ENCODE measurements at regions not wholly inside any gene's neighbourhood (a gene's known extent, or its start where the extent isn't known, plus 50 kb on each side); places are given as distances from the start of the nearest gene placed in this dataset.
A peak's percentile ranks its signal among the peaks of the same experiment; 100 is the strongest.

- ATAC-seq (ENCODE audit: low read depth) (no peak), DNase-seq (ENCODE audit: low spot score) (no peak)
- TF ChIP-seq, protein P1, sequence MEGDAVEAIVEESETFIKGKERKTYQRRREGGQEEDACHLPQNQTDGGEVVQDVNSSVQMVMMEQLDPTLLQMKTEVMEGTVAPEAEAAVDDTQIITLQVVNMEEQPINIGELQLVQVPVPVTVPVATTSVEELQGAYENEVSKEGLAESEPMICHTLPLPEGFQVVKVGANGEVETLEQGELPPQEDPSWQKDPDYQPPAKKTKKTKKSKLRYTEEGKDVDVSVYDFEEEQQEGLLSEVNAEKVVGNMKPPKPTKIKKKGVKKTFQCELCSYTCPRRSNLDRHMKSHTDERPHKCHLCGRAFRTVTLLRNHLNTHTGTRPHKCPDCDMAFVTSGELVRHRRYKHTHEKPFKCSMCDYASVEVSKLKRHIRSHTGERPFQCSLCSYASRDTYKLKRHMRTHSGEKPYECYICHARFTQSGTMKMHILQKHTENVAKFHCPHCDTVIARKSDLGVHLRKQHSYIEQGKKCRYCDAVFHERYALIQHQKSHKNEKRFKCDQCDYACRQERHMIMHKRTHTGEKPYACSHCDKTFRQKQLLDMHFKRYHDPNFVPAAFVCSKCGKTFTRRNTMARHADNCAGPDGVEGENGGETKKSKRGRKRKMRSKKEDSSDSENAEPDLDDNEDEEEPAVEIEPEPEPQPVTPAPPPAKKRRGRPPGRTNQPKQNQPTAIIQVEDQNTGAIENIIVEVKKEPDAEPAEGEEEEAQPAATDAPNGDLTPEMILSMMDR (IDR thresholded peaks at IDR 0.05; ENCODE audit: poor library complexity, severe bottlenecking): no peak
- no peaks in the 10 kb centered on the region for H3K27me3 ChIP-seq (ENCODE audit: insufficient read depth, poor library complexity, severe bottlenecking)
- H3K9me3 ChIP-seq (ENCODE audit: severe bottlenecking): no peaks in the 10 kb centered on the region
- H3K27ac ChIP-seq (ENCODE audit: poor library complexity, severe bottlenecking): peak overlapping the region; percentile 16
- peaks cover 12% of the 10 kb centered on the region for H3K4me1 ChIP-seq (ENCODE audit: insufficient read depth, poor library complexity, severe bottlenecking)
- no peak overlapping the region for H3K4me3 ChIP-seq (ENCODE audit: severe bottlenecking)
- no peaks in the 10 kb centered on the region for H3K36me3 ChIP-seq (ENCODE audit: low read depth)
These were observed 61.8 kb upstream of the BCAR3 start for GRCh38 chr1:93743465-93743864.

DNA sequence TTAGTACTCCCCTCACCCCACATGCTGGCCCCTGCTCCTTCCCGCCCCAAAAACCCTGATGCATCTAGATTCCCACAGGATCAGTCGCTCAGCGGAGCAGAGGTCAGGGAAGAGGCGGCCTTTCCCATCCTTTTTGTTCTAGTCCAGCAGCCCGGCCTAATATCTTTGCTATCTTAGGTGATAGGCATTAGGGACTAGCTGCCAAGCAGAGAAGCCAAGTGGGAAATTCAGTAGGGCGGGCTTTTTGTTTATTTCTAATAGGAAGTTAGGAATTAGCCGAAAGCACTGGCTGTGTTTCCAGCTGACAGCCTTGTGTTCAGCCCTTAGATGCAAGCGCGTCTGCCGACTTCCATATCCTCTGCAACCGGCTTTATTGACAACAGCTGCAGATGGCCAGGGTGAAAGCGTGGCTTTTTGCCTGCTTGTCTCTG lies 59.0 kb upstream of the BCAR3 start:
- no peak for DNase-seq (ENCODE audit: low spot score)
- H3K27ac ChIP-seq (ENCODE audit: poor library complexity, severe bottlenecking): peak overlapping the region; percentile 98
- no peaks in the 10 kb centered on the region for H3K9me3 ChIP-seq (ENCODE audit: severe bottlenecking)
- H3K4me3 ChIP-seq (ENCODE audit: severe bottlenecking): no peak overlapping the region
- TF ChIP-seq, protein P1 (IDR thresholded peaks at IDR 0.05; ENCODE audit: poor library complexity, severe bottlenecking): no peak
- no peak for ATAC-seq (ENCODE audit: low read depth)
- H3K27me3 ChIP-seq (ENCODE audit: insufficient read depth, poor library complexity, severe bottlenecking): no peaks in the 10 kb centered on the region
- H3K36me3 ChIP-seq (ENCODE audit: low read depth): peaks cover 16% of the 10 kb centered on the region
- H3K4me1 ChIP-seq (ENCODE audit: insufficient read depth, poor library complexity, severe bottlenecking): peaks cover 34% of the 10 kb centered on the region

DNA sequence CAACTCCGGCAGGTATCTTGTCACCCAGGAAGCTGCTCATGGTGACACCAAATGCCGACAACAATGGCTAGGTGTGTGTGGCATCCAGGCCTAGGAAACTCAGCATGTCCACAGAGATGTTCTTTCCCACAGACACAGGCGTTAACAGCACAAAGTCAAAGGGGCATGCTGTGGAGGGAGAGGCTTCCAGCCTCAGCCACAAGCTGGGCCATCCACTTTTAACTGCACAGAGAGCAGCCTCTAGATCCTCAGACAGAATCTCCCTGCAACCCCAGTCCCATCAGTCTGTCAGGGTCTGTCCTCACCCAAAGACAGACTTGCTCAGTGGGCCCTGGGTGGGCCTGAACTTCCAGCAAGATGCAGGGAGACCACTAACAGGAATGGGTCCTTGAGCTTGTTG lies 58.5 kb upstream of the BCAR3 start:
- ATAC-seq (ENCODE audit: low read depth): no peak
- TF ChIP-seq, protein P1 (IDR thresholded peaks at IDR 0.05; ENCODE audit: poor library complexity, severe bottlenecking): no peak

DNA sequence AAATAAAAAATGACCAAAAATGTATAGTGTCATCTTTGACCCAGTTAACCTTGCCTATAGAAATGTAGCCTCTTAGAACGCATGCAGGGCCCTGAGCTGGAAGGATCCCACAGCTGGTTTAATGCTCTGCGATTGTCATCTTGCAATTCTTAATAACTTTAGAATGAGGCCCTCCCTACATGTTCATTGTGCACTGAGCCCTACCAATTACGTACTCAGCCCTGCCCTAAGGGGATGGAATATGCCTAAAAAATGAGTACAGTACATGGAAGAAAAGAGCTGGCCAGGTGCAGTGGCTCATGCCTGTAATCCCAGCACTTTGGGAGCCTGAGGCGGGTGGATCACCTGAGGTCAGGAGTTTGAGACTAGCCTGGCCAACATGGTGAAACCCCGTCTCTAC lies 57.8 kb upstream of the BCAR3 start:
- H3K4me3 ChIP-seq (ENCODE audit: severe bottlenecking): no peak overlapping the region
- no peaks in the 10 kb centered on the region for H3K27me3 ChIP-seq (ENCODE audit: insufficient read depth, poor library complexity, severe bottlenecking)
- no peak for DNase-seq (ENCODE audit: low spot score)
- no peaks in the 10 kb centered on the region for H3K9me3 ChIP-seq (ENCODE audit: severe bottlenecking)
- no peak for ATAC-seq (ENCODE audit: low read depth)
- TF ChIP-seq, protein P1 (IDR thresholded peaks at IDR 0.05; ENCODE audit: poor library complexity, severe bottlenecking): no peak
- H3K27ac ChIP-seq (ENCODE audit: poor library complexity, severe bottlenecking): peak overlapping the region; percentile 98
- peaks cover 37% of the 10 kb centered on the region for H3K4me1 ChIP-seq (ENCODE audit: insufficient read depth, poor library complexity, severe bottlenecking)
- H3K36me3 ChIP-seq (ENCODE audit: low read depth): peaks cover 16% of the 10 kb centered on the region

More for the DNA sequence above, 58.5 kb upstream of the BCAR3 start:
- Histone ChIP-seq H3K4me3 (ENCODE audit: severe bottlenecking) (no peak overlapping the region), H3K9me3 (ENCODE audit: severe bottlenecking) (no peaks in the 10 kb centered on the region), H3K4me1 (ENCODE audit: insufficient read depth, poor library complexity, severe bottlenecking) (peaks cover 37% of the 10 kb centered on the region), H3K27ac (ENCODE audit: poor library complexity, severe bottlenecking) (peak overlapping the region; percentile 98), H3K27me3 (ENCODE audit: insufficient read depth, poor library complexity, severe bottlenecking) (no peaks in the 10 kb centered on the region), H3K36me3 (ENCODE audit: low read depth) (peaks cover 16% of the 10 kb centered on the region)
- DNase-seq (ENCODE audit: low spot score): no peak

GRCh38 chr1:93738926-93739325 lies 57.3 kb upstream of the BCAR3 start:
- peak overlapping the region; percentile 98 for H3K27ac ChIP-seq (ENCODE audit: poor library complexity, severe bottlenecking)
- H3K4me1 ChIP-seq (ENCODE audit: insufficient read depth, poor library complexity, severe bottlenecking): peaks cover 37% of the 10 kb centered on the region
- DNase-seq (ENCODE audit: low spot score) (no peak), ATAC-seq (ENCODE audit: low read depth) (no peak)
- H3K4me3 ChIP-seq (ENCODE audit: severe bottlenecking): no peak overlapping the region
- TF ChIP-seq, protein P1 (IDR thresholded peaks at IDR 0.05; ENCODE audit: poor library complexity, severe bottlenecking): no peak
- H3K9me3 ChIP-seq (ENCODE audit: severe bottlenecking): no peaks in the 10 kb centered on the region
- H3K27me3 ChIP-seq (ENCODE audit: insufficient read depth, poor library complexity, severe bottlenecking): no peaks in the 10 kb centered on the region
- H3K36me3 ChIP-seq (ENCODE audit: low read depth): peaks cover 16% of the 10 kb centered on the region

Measured in RWPE2 (cell line).